GM12873 (cell line): ENCODE measurements at regions not wholly inside any gene's neighbourhood (a gene's known extent, or its start where the extent isn't known, plus 50 kb on each side); places are given as distances from the start of the nearest gene placed in this dataset.

Source experiments
- CTCF ChIP-seq: IDR thresholded peaks from 2 replicates; pipeline ENCODE4 v1.5.1; 2012; ENCODE audit warnings: low read depth, mild to moderate bottlenecking, moderate library complexity, low read length, control low read depth; ENCODE audit not compliant: insufficient read depth; ENCODE audit errors: missing control alignments

GRCh38 chr16:72711823-72712222 is 336.1 kb downstream of the ZFHX3 start:
- TF ChIP-seq CTCF, result no peak

GRCh38 chr16:72705801-72706200 is 342.1 kb downstream of the ZFHX3 start:
- no peak for TF ChIP-seq CTCF

GRCh38 chr16:72704746-72705372 is 343.1 kb downstream of the ZFHX3 start:
- no peak for TF ChIP-seq CTCF

- TF ChIP-seq CTCF, result no peak
Observed at GRCh38 chr16:72689851-72690250, 358.1 kb downstream of the ZFHX3 start.

- TF ChIP-seq CTCF, result no peak
Observed at GRCh38 chr16:72680732-72681131, 367.2 kb downstream of the ZFHX3 start.

- TF ChIP-seq CTCF, result no peak
Observed at GRCh38 chr16:72679856-72680255, 368.1 kb downstream of the ZFHX3 start.

- no peak for TF ChIP-seq CTCF
Observed at GRCh38 chr16:72677662-72678447, 370.1 kb downstream of the ZFHX3 start.
